ENCODE measurements at regions not wholly inside any gene's neighbourhood (a gene's known extent, or its start where the extent isn't known, plus 50 kb on each side); places are given as distances from the start of the nearest gene placed in this dataset.
"Not testable (repeated sequence)": the region's sequence is repeated elsewhere in the genome, so short reads cannot be mapped to it uniquely, and the experiment has no call there.

DNA sequence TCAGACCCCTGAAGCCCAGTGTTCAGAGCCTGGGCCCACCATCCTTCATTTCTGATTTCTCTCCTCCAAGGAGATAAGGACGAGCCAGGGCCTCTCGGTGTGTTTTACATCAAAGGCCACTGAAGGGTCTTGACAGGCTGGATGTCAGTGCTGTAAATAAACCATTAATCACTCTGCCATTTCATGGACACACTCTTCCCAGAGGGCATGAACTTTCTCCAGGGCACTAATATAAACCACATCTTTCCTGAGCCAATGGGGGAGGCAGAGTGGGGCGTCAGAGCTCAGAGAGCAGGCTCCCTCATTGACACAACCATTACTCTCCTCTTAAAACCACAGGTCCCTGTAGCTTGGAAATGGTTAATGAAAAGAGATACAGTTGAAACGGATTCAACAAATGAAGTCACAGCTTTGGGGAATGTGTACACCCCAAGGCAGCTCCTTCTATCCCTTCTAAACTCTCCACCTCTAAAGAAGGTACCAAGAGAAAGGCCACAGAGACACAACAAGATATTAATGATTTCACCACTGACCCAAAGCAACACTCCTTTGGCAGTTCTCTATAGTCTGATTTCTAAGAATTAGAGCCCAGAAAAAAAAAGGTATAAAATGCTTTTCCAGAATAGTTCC is 200.6 kb downstream of the CHIC2 start:
- no peak for DNase-seq

DNA sequence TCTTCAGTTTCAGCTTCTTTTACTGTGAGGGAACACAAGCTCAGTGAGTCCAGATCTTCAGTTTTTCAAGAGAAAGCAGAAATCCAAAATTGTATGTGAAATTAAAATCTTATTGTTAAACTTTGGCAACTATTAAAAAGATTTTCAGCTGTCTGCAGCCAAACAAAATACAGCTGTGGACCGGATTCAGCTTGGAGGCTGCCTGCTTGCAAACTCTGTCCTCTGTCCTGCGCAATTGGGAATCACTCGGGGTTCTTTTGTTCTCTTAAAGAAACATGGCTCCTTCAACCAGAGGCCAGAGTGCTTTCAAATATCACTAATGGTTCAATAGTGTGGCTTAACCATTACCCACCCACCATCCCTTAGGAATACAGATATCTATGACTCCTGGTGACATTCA is 201.2 kb downstream of the CHIC2 start:
- DNase-seq, result no peak

DNA sequence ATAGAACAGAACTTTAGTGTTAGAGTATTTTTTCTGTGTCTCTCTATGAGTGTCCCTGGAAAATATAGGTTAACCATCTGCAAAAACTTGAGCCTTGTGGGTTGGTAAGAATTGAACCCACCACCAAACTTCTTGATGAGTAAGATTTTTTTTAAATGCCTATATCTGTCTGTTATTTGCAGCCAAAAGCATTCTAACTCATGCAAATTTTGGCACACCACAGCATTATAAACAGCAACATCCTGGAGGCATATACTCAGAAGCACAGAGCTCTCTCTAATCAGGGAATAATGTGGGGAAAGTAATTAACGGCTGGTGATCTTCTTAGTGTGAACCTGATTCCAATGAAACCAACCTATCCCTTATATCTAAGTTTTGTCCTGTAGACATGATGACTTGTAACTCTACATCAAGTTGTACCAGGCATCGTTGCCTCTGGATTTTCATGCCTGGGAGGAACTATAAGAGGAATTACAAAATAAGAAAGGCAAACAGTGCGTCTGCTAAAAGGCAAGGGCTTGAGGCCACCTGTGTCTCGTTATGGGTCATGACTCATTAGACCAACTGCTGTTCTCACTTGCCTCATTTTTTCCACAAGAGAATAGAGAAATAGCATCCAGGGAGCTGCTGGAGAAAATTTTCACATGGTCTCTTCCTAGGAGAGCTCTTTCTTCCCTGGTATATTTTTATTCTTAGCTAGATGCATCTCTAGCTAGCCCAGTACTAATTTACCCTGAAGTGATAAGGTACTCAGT is 202.4 kb downstream of the CHIC2 start:
- no peak for DNase-seq

DNA sequence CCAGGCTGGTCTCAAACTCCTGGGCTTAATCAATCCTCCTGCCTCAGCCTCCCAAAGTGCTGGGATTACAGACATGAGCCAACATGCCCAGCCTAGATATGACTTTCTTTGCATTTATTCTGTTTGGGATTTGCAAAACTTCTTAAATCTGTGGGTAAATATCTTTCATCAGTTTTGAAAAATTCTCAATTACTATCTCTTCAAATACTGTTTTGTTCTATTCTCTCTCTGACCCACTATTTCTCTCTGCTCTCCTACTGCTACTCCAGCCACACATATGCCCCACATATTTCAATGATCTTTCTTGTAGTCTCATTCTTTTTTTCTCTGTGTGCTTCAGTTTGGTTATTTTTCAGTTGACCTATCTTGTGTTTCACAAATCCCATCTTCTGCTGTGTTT is 205.1 kb downstream of the CHIC2 start:
- DNase-seq, result no peak

DNA sequence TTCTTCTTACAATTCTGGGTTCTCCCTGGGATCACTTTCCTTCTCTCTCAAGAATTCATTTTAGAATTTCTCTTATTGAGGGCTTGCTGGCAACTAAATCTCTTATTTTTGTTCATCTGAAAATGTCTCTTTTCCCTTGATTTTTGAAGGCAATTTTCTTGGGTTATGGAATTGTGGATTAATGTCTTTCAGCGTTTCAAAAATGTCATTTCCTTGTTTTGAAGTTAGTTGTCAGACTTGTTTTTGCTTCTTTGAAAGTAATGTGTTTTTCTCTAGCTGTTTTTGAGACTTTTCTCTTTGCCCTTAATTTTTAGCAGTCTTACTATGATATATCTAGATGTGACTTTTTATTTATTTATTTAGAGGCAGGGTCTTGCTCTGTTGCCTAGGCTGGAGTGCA is 205.7 kb downstream of the CHIC2 start:
- DNase-seq, result no peak

DNA sequence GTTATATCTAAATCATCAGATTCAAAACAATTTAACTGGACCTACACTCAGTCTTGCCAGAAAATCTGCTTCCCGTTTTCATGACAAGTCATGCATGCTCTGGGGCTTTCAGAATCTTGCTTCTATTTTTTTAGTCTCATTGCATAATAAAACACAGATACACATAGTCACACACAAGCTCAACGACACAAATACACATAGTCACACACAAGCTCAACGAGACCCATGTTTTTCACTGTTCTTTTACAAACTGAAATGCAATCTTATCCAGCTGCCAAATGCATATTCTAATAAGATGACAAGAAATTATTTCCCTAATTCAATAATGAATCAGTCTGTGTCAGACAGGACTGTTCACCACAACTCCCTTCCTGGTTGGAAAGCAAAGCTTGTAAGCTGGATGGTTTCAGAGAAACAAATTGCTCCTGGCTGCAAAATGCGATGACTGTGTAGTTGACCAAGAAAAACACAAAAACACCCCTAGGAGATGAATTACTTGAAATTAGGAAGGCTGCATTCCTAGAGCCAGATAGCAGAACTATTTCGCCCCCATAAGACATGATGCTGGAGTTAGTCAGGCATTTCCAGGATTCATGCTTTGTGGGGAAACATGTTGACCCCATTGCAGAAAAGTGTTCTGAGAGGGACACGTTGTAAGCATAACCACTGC is 208.7 kb downstream of the CHIC2 start:
- DNase-seq, result no peak

DNA sequence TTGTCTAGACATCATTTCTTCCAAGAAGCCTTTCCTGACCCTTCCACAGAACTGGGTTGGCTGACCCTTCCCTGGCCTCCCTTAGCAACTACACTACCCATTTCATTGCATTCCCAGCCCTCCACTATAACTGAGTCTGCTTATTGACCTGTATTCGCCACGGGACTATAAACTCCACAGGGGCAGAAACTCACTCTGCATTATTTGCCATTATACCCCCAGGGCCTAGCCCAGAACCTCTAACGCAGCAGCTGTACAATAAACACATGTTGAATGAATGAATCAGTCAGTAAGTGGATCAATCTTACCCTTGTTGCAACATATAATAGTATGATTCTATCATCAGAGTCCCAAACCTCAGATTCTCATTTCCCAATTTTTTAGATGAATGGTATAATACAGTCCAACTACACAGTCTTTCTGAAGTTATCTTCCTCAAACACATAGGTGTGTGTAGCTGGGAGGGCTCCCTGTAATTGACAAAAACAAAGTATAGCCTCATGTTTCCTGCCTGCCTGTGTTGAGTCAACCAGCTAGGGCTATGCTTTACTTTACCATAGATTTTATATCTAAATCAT is 209.3 kb downstream of the CHIC2 start:
- DNase-seq, result no peak

DNA sequence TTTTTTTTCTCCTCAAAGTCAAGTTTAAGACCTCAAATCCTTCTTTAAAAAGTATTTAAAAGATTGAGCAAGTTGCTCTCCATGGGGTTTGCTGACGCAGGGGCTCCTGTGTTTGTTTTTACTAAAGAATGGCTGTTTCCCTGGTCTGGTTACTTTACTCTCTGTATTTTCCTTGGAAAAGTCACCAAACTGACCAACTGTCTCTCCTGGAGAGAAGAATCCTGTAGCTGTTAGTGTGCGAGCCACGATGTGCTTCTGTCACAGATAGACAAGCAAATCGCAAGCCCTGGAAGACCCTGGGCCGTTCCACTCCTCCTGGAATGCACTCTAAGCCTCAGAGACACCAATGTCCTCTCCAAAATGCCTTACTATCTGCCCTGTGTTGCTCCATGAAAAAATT is 212.1 kb downstream of the CHIC2 start:
- no peak for DNase-seq

DNA sequence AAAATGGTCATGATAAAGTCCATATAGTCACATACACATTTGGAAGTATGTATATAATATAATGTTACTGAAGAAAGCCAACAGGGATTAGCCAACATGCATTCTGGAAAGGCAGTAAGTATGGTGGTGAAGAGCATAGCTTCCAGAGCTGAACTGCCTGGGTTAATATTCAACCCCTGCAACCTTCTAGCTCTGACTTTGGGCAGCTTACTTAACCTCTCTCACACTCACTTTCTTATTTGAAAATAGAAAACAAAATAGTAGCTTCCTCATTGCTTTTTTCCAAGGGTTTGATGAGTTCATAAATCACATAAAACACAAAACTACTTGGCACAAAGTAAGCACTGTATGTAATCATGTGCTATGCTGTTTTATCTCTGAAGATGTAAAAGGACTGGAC is 216.4 kb downstream of the CHIC2 start:
- DNase-seq, result no peak

DNA sequence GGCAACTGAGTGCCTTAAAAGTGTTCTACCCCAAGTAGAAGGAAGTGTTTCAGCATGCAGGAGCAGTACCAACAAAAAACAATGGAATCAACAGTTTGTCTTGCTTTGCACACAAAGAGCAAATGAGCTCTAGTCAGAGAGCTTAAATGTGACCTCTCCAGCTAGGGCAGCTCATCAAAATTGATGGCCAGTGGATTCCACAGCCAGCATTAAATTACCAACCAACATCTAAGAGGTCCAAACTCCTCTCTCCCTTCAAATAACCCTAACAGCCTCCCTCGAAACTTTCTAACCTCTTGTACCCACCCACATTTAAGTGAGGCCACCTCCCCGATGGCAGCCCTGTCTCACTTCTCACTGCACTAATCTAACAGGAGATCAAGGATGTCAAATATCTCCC is 219.9 kb downstream of the CHIC2 start:
- DNase-seq, result no peak

DNA sequence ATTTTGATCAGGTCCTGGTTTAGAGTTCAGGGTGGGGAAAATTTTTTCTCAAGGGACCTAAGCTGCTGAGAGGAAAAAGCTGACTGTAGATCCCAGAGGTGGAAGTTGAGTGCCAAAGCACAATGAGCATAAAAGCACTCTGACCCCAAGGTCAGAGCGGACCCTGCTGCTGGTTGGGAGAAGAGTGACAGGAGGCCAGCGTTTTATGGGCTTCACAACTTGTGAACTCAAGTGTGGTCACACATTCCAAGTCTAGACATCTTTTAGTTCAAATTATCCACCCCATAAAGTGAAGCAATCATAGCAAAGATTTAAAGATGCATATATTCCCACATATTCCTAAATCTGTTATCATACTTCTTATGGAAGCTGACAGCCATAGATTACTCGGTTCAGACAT is 220.3 kb downstream of the CHIC2 start:
- no peak for DNase-seq

DNA sequence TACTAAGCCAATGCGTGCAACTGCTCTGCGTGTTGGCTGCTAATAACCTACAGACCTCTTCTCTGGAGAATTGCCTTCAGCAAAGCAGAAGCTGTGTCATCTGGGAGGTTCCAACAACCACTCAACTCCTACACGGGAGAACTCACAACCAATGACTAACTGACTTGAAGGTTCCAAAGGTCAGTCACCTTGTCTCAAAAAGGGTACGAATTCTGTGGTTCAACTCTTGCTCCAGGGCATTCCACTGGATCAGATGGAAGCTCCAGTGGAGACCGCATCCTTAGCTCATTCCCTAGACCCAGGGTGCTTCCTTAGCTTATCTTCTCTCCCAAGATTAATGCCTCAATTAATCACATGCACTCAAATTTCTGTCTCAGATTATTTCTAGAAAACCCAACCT is 222.7 kb downstream of the CHIC2 start:
- no peak for DNase-seq

DNA sequence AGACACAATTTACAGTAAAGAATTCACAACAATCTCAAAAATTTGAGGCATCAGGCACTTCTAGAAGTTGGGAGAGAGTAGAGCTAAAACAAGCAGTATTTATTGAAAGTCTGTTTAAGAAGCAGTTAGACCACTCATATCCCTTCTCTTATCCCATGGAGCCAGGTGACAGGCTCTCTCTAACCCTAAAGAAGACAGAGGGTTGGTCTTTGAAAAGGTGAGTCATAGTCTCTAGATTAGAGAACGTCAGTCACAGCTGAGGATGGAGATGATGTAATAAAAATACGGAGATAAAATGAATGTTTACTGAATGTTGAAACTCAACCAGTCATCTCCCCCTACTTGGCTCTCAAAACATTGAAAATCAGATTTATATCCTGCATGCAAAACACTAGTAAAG is 223.8 kb downstream of the CHIC2 start:
- DNase-seq, result no peak

DNA sequence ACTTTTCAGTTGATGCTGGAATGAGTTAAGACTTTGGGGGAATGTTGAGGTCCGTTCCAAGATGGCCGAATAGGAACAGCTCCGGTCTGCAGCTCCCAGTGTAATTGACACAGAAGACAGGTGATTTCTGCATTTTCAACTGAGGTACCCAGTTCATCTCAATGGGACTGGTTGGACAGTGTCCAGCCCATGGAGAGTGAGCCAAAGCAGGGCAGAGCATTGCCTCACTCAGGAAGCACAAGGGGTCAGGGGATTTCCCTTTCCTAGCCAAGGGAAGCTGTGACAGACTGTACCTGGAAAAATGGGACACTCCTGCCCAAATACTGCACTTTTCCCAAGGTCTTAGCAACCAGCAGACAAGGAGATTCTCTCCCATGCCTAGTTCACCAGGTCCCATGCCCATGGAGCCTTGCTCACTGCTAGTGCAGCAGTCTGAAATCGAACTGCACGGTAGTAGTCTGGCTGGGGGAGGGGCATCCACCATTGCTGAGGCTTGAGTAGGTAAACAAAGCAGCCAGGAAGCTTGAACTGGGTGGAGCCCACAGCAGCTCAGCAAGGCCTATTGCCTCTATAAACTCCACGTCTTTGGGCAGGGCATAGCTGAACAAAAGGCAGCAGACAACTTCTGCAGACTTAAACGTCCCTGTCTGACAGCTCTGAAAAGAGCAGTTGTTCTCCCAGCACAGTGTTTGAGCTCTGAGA is 231.0 kb downstream of the CHIC2 start:
- not testable (repeated sequence) for DNase-seq

DNA sequence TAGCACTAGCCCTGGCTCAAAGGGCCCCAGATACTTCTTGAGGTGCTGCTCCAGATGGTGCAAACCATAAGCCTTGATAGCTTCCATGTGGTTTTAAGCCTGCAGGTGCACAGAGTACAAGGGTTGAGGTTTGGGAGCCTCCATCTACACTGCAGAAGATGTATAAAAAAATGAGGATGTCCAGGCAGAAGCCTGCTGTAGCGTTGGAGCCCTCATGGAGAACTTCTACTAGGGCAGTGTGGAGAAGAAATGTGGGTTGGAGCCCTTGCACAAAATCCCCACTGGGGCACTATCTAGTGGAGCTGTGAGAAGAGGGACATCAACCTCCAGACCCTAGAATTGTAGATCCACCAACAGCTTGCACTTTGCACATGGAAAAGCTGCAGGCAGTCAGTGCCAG is 231.9 kb downstream of the CHIC2 start:
- no peak for DNase-seq

DNA sequence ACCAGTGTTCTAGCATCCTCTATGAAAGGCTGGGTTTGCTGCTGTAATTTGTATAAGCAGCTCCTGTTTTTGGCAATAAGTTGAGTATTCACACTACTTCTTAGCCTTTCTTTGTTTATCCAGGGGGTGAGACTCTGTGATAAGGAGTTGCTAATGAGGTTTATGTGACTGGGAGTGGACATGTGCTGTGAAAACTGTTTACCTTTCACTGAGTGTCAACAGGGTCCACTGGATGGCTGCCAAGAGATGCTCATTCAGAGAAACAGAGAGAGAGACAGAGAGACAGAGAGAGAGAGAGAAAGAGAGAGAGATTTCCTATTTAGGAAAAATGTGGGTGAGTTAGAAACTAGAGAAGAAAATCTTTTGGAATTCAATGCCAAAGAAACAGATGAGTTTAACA is 233.9 kb downstream of the CHIC2 start:
- DNase-seq, result no peak

DNA sequence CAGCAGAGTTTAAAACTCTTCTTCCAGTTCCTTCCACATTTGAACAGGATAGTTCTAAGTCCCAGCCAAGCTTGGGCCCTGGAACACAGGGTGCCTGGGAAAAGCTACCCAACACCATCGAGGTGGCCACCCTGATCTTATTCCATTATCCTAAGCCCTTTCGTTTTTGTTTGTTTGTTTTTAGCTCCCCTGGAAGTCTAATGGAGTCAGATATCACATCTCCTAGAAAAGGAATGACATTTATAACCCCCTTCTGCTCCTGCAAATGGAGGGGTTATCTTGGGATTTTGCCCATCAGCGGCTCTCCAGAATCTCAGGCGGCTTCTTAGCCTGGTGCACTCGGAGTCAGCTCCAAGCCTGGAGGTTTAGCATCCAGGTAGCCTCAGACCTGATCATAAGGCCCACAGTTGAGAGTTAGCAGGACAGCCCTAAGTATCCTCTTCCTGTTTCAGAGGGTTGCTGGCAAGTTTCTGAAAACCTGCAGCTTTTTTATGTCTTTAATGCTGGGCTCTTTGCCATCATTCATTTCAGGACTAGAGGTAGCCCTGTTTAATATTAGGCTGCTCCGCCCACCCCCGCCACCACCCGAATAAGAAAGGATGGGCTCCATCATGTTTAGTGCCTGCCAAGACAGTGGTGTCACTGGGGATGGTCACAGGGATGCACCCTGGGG is 230.0 kb upstream of the LNX1 start:
- DNase-seq, result no peak

DNA sequence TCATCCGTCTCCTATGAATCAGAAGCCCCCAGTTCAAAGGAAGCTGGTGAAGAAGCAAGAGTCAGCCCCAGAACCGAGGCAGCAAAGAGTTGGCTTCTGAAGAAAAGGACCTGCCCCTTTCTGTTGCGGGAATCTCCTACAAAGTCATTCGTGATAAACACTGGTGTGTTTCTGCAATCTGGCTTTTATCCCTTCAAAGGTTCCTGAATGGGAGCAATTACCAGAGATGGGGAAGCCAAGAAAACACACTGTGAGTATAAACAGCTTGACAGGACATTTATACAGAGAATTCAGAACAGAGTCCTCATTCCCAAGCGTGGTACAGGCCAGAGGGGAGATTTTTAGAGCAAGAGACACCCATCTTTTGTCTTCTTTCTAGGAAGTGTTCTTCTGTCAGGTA is 226.8 kb upstream of the LNX1 start:
- no peak for DNase-seq

DNA sequence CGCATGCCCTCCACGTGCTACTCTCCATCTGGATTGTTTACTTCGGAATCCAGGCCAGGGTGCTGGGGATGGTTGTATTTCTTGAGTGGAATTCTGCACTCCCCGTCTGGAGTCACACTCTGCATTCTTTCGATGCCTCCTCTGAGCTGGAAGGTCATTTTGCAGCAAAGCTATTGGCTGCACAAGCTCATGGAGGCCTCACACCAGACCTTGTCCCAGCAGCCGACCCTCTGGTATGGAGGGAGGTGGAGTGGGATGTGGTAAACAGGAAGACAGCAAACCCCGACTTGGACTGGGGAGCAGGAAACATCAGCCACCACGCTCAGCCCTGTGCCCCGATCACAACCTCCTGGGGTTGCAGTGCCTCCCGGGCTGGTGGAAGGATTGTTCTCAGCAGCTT is 225.3 kb upstream of the LNX1 start:
- DNase-seq, result no peak

DNA sequence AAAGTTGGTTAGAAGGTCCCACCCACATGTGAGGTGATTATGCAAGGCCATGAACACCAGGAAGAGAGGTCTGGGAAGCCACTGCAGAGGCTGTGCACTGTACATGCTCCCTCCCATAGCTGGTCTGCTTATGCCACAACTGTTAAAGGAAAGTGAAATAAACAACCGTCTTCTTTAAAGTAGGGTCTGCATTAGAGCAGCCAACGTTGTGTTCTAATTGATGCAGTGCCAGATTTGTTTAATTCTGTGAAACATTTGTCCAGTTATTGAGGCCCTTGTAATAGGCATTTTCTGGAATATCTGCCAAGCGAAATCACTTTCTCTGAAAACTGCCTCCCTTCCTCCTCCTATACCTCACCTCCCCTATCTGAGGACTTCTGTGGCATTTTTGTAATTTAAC is 224.0 kb upstream of the LNX1 start:
- no peak for DNase-seq

DNA sequence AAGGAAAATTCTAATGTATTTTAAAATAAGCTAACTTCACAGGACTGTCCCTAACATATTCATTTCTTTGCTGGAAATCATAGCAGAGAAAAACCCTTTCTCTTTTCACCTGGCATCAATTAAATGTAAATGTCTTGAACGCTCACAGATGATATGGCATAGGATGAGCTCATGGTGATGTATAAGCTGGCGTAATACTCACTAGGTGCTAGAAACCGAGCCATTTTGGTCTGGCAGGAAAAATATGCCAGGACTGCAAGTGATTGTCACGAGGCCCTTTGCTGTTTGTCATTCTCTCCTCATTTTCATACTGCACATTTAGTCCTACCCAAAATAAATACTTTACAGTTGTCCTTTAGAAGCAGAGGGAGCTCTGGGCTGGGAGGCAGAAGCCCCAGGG is 222.7 kb upstream of the LNX1 start:
- DNase-seq, result no peak

DNA sequence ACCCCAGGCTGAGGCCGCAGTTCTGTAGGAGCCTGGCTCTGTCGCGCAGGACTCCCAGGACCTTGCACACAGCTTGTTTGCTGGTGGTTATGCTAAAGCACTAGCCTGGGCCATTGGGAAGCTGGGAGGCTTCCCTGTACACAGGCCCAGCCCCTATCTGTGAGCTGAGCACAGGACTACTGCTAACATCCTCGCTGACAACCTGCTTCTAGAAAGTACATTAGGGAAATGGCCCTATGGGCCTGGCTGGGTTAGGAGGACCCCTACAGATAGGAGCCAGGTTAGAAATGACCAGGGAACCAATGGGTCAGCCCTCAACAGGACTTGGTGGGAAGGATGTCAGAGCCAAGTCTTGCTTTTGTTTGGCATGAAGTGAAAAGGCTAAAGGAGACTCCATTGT is 219.4 kb upstream of the LNX1 start:
- DNase-seq, result no peak

DNA sequence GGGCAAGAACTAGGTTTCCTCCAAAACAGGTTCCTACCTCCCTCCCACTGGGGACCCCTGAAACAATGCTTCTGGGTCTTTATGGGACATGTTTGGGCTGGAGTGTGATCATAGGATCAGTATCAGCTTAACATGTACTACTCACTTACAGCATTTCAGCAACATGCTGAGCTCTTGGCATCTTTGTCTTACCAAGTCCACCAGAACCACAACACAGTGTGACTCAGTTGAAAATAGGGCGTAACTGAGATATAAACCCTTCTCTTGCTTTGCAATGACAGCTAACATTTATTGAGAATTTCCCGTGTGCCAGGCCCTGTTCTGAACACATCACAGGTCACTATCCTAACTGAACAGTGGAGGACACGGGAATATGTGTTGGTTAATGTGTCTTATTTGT is 218.5 kb upstream of the LNX1 start:
- DNase-seq, result no peak

All from NCI-H1436 (cell line).